HG03565 (cell line): ENCODE measurements at regions not wholly inside any gene's neighbourhood (a gene's known extent, or its start where the extent isn't known, plus 50 kb on each side); places are given as distances from the start of the nearest gene placed in this dataset.
"Not testable (repeated sequence)": the region's sequence is repeated elsewhere in the genome, so short reads cannot be mapped to it uniquely, and the experiment has no call there.

Experiments
- ATAC-seq: cut with Tn5 transposase; IDR thresholded peaks from one replicate; pipeline ENCODE4 v1.9.1; 2021; ENCODE audit warnings: mild to moderate bottlenecking, moderate library complexity; ENCODE audit not compliant: unreplicated experiment

GRCh38 chr16:26578748-26579147, 488.0 kb upstream of the C16orf82 start:
- ATAC-seq, result no peak

GRCh38 chr16:26583803-26584202, 482.9 kb upstream of the C16orf82 start:
- no peak for ATAC-seq

- no peak for ATAC-seq
Observed at GRCh38 chr16:26593700-26594099, 473.0 kb upstream of the C16orf82 start.

GRCh38 chr16:26594666-26595065, 472.1 kb upstream of the C16orf82 start:
- ATAC-seq, result no peak

- no peak for ATAC-seq
Observed at GRCh38 chr16:26595199-26595598, 471.5 kb upstream of the C16orf82 start.

- ATAC-seq, result not testable (repeated sequence)
Observed at GRCh38 chr16:26596033-26596432, 470.7 kb upstream of the C16orf82 start.

- no peak for ATAC-seq
Observed at GRCh38 chr16:26598061-26598460, 468.7 kb upstream of the C16orf82 start.

GRCh38 chr16:26598998-26599784, 467.5 kb upstream of the C16orf82 start:
- ATAC-seq, result no peak

GRCh38 chr16:26599785-26600104, 467.0 kb upstream of the C16orf82 start:
- no peak for ATAC-seq

GRCh38 chr16:26601335-26601734, 465.4 kb upstream of the C16orf82 start:
- no peak for ATAC-seq

- no peak for ATAC-seq
Observed at GRCh38 chr16:26605626-26606271, 461.0 kb upstream of the C16orf82 start.

GRCh38 chr16:26606381-26607150, 460.2 kb upstream of the C16orf82 start:
- ATAC-seq, result no peak

- ATAC-seq, result no peak
Observed at GRCh38 chr16:26614237-26614841, 452.4 kb upstream of the C16orf82 start.

GRCh38 chr16:26623442-26623841, 443.3 kb upstream of the C16orf82 start:
- ATAC-seq, result no peak

GRCh38 chr16:26627958-26628357, 438.8 kb upstream of the C16orf82 start:
- ATAC-seq, result no peak

GRCh38 chr16:26631365-26631764, 435.4 kb upstream of the C16orf82 start:
- ATAC-seq, result not testable (repeated sequence)

GRCh38 chr16:26642047-26642664, 424.6 kb upstream of the C16orf82 start:
- no peak for ATAC-seq

GRCh38 chr16:26643519-26643918, 423.2 kb upstream of the C16orf82 start:
- ATAC-seq, result no peak

- ATAC-seq, result no peak
Observed at GRCh38 chr16:26644912-26645543, 421.7 kb upstream of the C16orf82 start.

- no peak for ATAC-seq
Observed at GRCh38 chr16:26645614-26646013, 421.1 kb upstream of the C16orf82 start.
